ENCODE measurements at regions not wholly inside any gene's neighbourhood (a gene's known extent, or its start where the extent isn't known, plus 50 kb on each side); places are given as distances from the start of the nearest gene placed in this dataset.

- TF ChIP-seq CTCF (IDR thresholded peaks at IDR 0.05; ENCODE audit: low read depth, low read length) = no peak
- in situ Hi-C loops (cut with HindIII; ENCODE audit: low sequenced_read_pairs) = no loop called here
- no peak overlapping the region for H3K4me3 ChIP-seq (ENCODE audit: low read depth, low read length)
- no peak for DNase-seq (ENCODE audit: low read depth, low spot score)
Observed at GRCh38 chr6:120916844-120917243, 417.4 kb downstream of the TBC1D32 start.

- in situ Hi-C loops (cut with HindIII; ENCODE audit: low sequenced_read_pairs) = no loop called here
- no peak for TF ChIP-seq CTCF (IDR thresholded peaks at IDR 0.05; ENCODE audit: low read depth, low read length)
- no peak for DNase-seq (ENCODE audit: low read depth, low spot score)
- H3K4me3 ChIP-seq (ENCODE audit: low read depth, low read length) = no peak overlapping the region
Observed at GRCh38 chr6:120913486-120913885, 420.8 kb downstream of the TBC1D32 start.

- DNase-seq (ENCODE audit: low read depth, low spot score) = no peak
- in situ Hi-C loops (cut with HindIII; ENCODE audit: low sequenced_read_pairs) = no loop called here
- no peak for TF ChIP-seq CTCF (IDR thresholded peaks at IDR 0.05; ENCODE audit: low read depth, low read length)
Observed at GRCh38 chr6:120908767-120909166, 425.5 kb downstream of the TBC1D32 start.

GRCh38 chr6:120903836-120904235 lies 430.4 kb downstream of the TBC1D32 start:
- no peak for DNase-seq (ENCODE audit: low read depth, low spot score)
- TF ChIP-seq CTCF (IDR thresholded peaks at IDR 0.05; ENCODE audit: low read depth, low read length) = no peak
- in situ Hi-C loops (cut with HindIII; ENCODE audit: low sequenced_read_pairs) = no loop called here
- no peak overlapping the region for H3K4me3 ChIP-seq (ENCODE audit: low read depth, low read length)

More at GRCh38 chr6:120908767-120909166, 425.5 kb downstream of the TBC1D32 start:
- H3K4me3 ChIP-seq (ENCODE audit: low read depth, low read length) = no peak overlapping the region

GRCh38 chr6:120899932-120900331 lies 434.3 kb downstream of the TBC1D32 start:
- H3K4me3 ChIP-seq (ENCODE audit: low read depth, low read length) = no peak overlapping the region
- in situ Hi-C loops (cut with HindIII; ENCODE audit: low sequenced_read_pairs) = no loop called here
- TF ChIP-seq CTCF (IDR thresholded peaks at IDR 0.05; ENCODE audit: low read depth, low read length) = no peak
- DNase-seq (ENCODE audit: low read depth, low spot score) = no peak

- in situ Hi-C loops (cut with HindIII; ENCODE audit: low sequenced_read_pairs) = no loop called here
Observed at GRCh38 chr6:120894077-120894476, 440.2 kb downstream of the TBC1D32 start.

More at GRCh38 chr6:120894077-120894476, 440.2 kb downstream of the TBC1D32 start:
- TF ChIP-seq CTCF (IDR thresholded peaks at IDR 0.05; ENCODE audit: low read depth, low read length) = no peak
- no peak for DNase-seq (ENCODE audit: low read depth, low spot score)
- no peak overlapping the region for H3K4me3 ChIP-seq (ENCODE audit: low read depth, low read length)

Data from astrocyte of the spinal cord (primary cell).